ENCODE measurements at regions not wholly inside any gene's neighbourhood (a gene's known extent, or its start where the extent isn't known, plus 50 kb on each side); places are given as distances from the start of the nearest gene placed in this dataset.

DNA sequence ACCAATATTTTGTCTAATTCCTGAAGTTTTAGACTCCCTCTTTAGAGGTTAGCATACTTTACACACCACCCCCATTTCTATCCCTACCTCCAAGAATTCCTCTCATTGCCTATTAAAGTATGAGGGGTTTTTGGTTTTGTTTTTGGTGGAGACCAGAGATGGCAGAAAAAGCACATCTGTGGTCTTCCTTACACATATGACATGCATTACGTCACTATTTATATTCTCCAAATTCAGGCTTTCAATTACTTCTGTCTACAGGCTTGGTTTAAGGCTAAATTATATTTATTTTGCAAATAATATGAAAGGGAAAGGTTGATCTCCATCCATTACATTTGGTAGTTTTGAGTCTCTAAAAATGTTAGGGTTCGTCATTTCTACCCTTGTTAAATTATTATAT, 674.6 kb downstream of the LMO4 start:
- TF ChIP-seq, protein P1, sequence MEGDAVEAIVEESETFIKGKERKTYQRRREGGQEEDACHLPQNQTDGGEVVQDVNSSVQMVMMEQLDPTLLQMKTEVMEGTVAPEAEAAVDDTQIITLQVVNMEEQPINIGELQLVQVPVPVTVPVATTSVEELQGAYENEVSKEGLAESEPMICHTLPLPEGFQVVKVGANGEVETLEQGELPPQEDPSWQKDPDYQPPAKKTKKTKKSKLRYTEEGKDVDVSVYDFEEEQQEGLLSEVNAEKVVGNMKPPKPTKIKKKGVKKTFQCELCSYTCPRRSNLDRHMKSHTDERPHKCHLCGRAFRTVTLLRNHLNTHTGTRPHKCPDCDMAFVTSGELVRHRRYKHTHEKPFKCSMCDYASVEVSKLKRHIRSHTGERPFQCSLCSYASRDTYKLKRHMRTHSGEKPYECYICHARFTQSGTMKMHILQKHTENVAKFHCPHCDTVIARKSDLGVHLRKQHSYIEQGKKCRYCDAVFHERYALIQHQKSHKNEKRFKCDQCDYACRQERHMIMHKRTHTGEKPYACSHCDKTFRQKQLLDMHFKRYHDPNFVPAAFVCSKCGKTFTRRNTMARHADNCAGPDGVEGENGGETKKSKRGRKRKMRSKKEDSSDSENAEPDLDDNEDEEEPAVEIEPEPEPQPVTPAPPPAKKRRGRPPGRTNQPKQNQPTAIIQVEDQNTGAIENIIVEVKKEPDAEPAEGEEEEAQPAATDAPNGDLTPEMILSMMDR (conservative IDR thresholded peaks at IDR 0.05) = no peak
- no peak for TF ChIP-seq ZFX (IDR thresholded peaks at IDR 0.05)

All from C4-2B (cell line).